ENCODE measurements at regions not wholly inside any gene's neighbourhood (a gene's known extent, or its start where the extent isn't known, plus 50 kb on each side); places are given as distances from the start of the nearest gene placed in this dataset.
"Not testable (repeated sequence)": the region's sequence is repeated elsewhere in the genome, so short reads cannot be mapped to it uniquely, and the experiment has no call there.

- H3K27me3 ChIP-seq (replicated peaks); H3K4me3 ChIP-seq (ENCODE audit: low read depth, low read length); H3K27ac ChIP-seq; DNase-seq; H3K36me3 ChIP-seq (replicated peaks); in situ Hi-C loops (cut with HindIII; ENCODE audit: low pct_ligation_motif_present, low sequenced_read_pairs): not testable (repeated sequence)
Observed at GRCh38 chr15:32249207-32249606, 153.9 kb downstream of the GOLGA8K start.

GRCh38 chr15:32243727-32244126, 159.4 kb downstream of the GOLGA8K start:
- H3K4me3 ChIP-seq (ENCODE audit: low read depth, low read length); in situ Hi-C loops (cut with HindIII; ENCODE audit: low pct_ligation_motif_present, low sequenced_read_pairs); DNase-seq: not testable (repeated sequence)

GRCh38 chr15:32242780-32243528, 160.1 kb downstream of the GOLGA8K start:
- H3K27ac ChIP-seq; H3K27me3 ChIP-seq (replicated peaks); in situ Hi-C loops (cut with HindIII; ENCODE audit: low pct_ligation_motif_present, low sequenced_read_pairs); H3K36me3 ChIP-seq (replicated peaks); H3K4me3 ChIP-seq (ENCODE audit: low read depth, low read length); DNase-seq: not testable (repeated sequence)

More at GRCh38 chr15:32243727-32244126, 159.4 kb downstream of the GOLGA8K start:
- H3K27me3 ChIP-seq (replicated peaks); H3K27ac ChIP-seq; H3K36me3 ChIP-seq (replicated peaks): not testable (repeated sequence)

- DNase-seq; H3K27ac ChIP-seq; H3K27me3 ChIP-seq (replicated peaks); in situ Hi-C loops (cut with HindIII; ENCODE audit: low pct_ligation_motif_present, low sequenced_read_pairs); H3K4me3 ChIP-seq (ENCODE audit: low read depth, low read length); H3K36me3 ChIP-seq (replicated peaks): not testable (repeated sequence)
Observed at GRCh38 chr15:32227410-32228114, 175.5 kb downstream of the GOLGA8K start.

- no peak overlapping the region for H3K4me3 ChIP-seq (ENCODE audit: low read depth, low read length)
- no peak for DNase-seq
- H3K36me3 ChIP-seq (replicated peaks) = no peaks in the 10 kb centered on the region
- in situ Hi-C loops (cut with HindIII; ENCODE audit: low pct_ligation_motif_present, low sequenced_read_pairs) = no loop called here
- no peak overlapping the region for H3K27ac ChIP-seq
- H3K27me3 ChIP-seq (replicated peaks) = no peaks in the 10 kb centered on the region
- TF ChIP-seq CTCF (IDR thresholded peaks at IDR 0.05; ENCODE audit: low read depth, low read length, missing control alignments) = no peak
Observed at GRCh38 chr15:32222716-32223115, 180.4 kb downstream of the GOLGA8K start.

Data from brain microvascular endothelial cell (primary cell).